ENCODE measurements at regions not wholly inside any gene's neighbourhood (a gene's known extent, or its start where the extent isn't known, plus 50 kb on each side); places are given as distances from the start of the nearest gene placed in this dataset.
"Not testable (repeated sequence)": the region's sequence is repeated elsewhere in the genome, so short reads cannot be mapped to it uniquely, and the experiment has no call there.

GRCh38 chr3:70614111-70614510 is 301.7 kb upstream of the MDFIC2 start:
- H3K4me3 ChIP-seq (ENCODE audit: control insufficient read depth in 2 of 3, extremely low read depth in 1 of 3, insufficient read depth in 2 of 3, low read depth in 1 of 3, low read length in 3 of 3), result no peak overlapping the region
- H3K9me1 ChIP-seq (ENCODE audit: control insufficient read depth, extremely low read depth, insufficient read depth, low read length), result no peaks in the 10 kb centered on the region
- no peaks in the 10 kb centered on the region for H3K36me3 ChIP-seq (ENCODE audit: control insufficient read depth in 2 of 2, extremely low read depth in 1 of 2, insufficient read depth in 2 of 2, low read length in 2 of 2)
- no peaks in the 10 kb centered on the region for H3K79me2 ChIP-seq (ENCODE audit: control insufficient read depth, insufficient read depth, low read length)
- H3K9me3 ChIP-seq (ENCODE audit: control insufficient read depth, low read depth, low read length), result no peaks in the 10 kb centered on the region
- no peak overlapping the region for H3K9ac ChIP-seq (ENCODE audit: control insufficient read depth, extremely low read depth, insufficient read depth, low read length)
- no peaks in the 10 kb centered on the region for H3K27me3 ChIP-seq (ENCODE audit: control insufficient read depth, extremely low read depth, insufficient read depth, low read length)
- H2AFZ ChIP-seq (ENCODE audit: control insufficient read depth, low read length), result no peak overlapping the region
- dilution Hi-C loops (cut with MboI; ENCODE audit: extremely low pct_ligation_motif_present, low sequenced_read_pairs), result no loop called here
- DNase-seq (ENCODE audit: low read depth, low spot score), result no peak
- no peaks in the 10 kb centered on the region for H4K20me1 ChIP-seq (ENCODE audit: control insufficient read depth, extremely low read depth, insufficient read depth, low read length)
- FAIRE-seq, result no peak
- no peak overlapping the region for H3K27ac ChIP-seq (ENCODE audit: control insufficient read depth, insufficient read depth, low read length)
- no peaks in the 10 kb centered on the region for H3K4me1 ChIP-seq (ENCODE audit: control insufficient read depth, extremely low read depth, insufficient read depth, low read length)
- TF ChIP-seq, protein P1, sequence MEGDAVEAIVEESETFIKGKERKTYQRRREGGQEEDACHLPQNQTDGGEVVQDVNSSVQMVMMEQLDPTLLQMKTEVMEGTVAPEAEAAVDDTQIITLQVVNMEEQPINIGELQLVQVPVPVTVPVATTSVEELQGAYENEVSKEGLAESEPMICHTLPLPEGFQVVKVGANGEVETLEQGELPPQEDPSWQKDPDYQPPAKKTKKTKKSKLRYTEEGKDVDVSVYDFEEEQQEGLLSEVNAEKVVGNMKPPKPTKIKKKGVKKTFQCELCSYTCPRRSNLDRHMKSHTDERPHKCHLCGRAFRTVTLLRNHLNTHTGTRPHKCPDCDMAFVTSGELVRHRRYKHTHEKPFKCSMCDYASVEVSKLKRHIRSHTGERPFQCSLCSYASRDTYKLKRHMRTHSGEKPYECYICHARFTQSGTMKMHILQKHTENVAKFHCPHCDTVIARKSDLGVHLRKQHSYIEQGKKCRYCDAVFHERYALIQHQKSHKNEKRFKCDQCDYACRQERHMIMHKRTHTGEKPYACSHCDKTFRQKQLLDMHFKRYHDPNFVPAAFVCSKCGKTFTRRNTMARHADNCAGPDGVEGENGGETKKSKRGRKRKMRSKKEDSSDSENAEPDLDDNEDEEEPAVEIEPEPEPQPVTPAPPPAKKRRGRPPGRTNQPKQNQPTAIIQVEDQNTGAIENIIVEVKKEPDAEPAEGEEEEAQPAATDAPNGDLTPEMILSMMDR (optimal IDR thresholded peaks at IDR 0.05 in 1 of 3, IDR thresholded peaks at IDR 0.05 in 1 of 3, conservative IDR thresholded peaks at IDR 0.05 in 1 of 3; ENCODE audit: extremely low read depth in 1 of 3, insufficient read depth in 2 of 3, low read length in 3 of 3), result no peak
- no peak for TF ChIP-seq EZH2 (IDR thresholded peaks at IDR 0.05; ENCODE audit: low read length)
- no peak overlapping the region for H3K4me2 ChIP-seq (ENCODE audit: control insufficient read depth, extremely low read depth, insufficient read depth, low read depth, low read length)

GRCh38 chr3:70612920-70613319 is 300.5 kb upstream of the MDFIC2 start:
- no peak for TF ChIP-seq EZH2 (IDR thresholded peaks at IDR 0.05; ENCODE audit: low read length)
- TF ChIP-seq, protein P1 (optimal IDR thresholded peaks at IDR 0.05 in 1 of 3, IDR thresholded peaks at IDR 0.05 in 1 of 3, conservative IDR thresholded peaks at IDR 0.05 in 1 of 3; ENCODE audit: extremely low read depth in 1 of 3, insufficient read depth in 2 of 3, low read length in 3 of 3), result no peak
- Histone ChIP-seq H3K79me2 (ENCODE audit: control insufficient read depth, insufficient read depth, low read length) (no peaks in the 10 kb centered on the region), H3K4me1 (ENCODE audit: control insufficient read depth, extremely low read depth, insufficient read depth, low read length) (no peaks in the 10 kb centered on the region), H3K36me3 (ENCODE audit: control insufficient read depth in 2 of 2, extremely low read depth in 1 of 2, insufficient read depth in 2 of 2, low read length in 2 of 2) (no peaks in the 10 kb centered on the region), H3K27me3 (ENCODE audit: control insufficient read depth, extremely low read depth, insufficient read depth, low read length) (no peaks in the 10 kb centered on the region), H3K9me1 (ENCODE audit: control insufficient read depth, extremely low read depth, insufficient read depth, low read length) (no peaks in the 10 kb centered on the region), H3K4me2 (ENCODE audit: control insufficient read depth, extremely low read depth, insufficient read depth, low read depth, low read length) (no peak overlapping the region), H3K27ac (ENCODE audit: control insufficient read depth, insufficient read depth, low read length) (no peak overlapping the region), H3K9ac (ENCODE audit: control insufficient read depth, extremely low read depth, insufficient read depth, low read length) (no peak overlapping the region), H3K4me3 (ENCODE audit: control insufficient read depth in 2 of 3, extremely low read depth in 1 of 3, insufficient read depth in 2 of 3, low read depth in 1 of 3, low read length in 3 of 3) (no peak overlapping the region), H3K9me3 (ENCODE audit: control insufficient read depth, low read depth, low read length) (no peaks in the 10 kb centered on the region), H4K20me1 (ENCODE audit: control insufficient read depth, extremely low read depth, insufficient read depth, low read length) (no peaks in the 10 kb centered on the region), H2AFZ (ENCODE audit: control insufficient read depth, low read length) (no peak overlapping the region)
- no peak for DNase-seq (ENCODE audit: low read depth, low spot score)
- no peak for FAIRE-seq
- dilution Hi-C loops (cut with MboI; ENCODE audit: extremely low pct_ligation_motif_present, low sequenced_read_pairs), result no loop called here

DNA sequence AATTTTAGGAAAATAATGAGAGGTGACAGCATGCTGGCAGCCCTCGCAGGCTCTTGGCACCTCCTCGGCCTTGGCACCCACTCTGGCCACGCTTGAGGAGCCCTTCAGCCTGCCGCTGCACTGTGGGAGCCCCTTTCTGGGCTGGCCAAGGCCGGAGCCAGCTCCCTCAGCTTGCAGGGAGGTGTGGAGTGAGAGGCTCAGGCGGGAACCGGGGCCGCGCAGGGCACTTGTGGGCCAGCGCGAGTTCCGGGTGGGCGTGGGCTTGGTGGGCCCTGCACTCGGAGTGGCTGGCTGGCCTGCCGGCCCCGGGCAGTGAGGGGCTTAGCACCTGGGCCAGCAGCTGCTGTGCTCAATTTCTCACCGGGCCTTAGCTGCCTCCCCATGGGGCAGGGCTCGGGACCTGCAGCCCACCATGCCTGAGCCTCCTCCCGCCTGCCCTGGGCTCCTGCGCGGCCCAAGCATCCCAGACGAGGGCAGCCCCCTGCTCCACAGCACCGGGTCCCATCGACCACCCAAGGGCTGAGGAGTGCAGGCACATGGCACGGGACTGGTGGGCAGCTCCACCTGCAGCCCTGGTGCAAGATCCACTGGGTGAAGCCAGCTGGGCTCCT is 299.3 kb upstream of the MDFIC2 start:
- H3K79me2 ChIP-seq (ENCODE audit: control insufficient read depth, insufficient read depth, low read length); H3K9ac ChIP-seq (ENCODE audit: control insufficient read depth, extremely low read depth, insufficient read depth, low read length); H3K4me1 ChIP-seq (ENCODE audit: control insufficient read depth, extremely low read depth, insufficient read depth, low read length); H3K9me3 ChIP-seq (ENCODE audit: control insufficient read depth, low read depth, low read length); FAIRE-seq; H3K27ac ChIP-seq (ENCODE audit: control insufficient read depth, insufficient read depth, low read length); H2AFZ ChIP-seq (ENCODE audit: control insufficient read depth, low read length); H3K9me1 ChIP-seq (ENCODE audit: control insufficient read depth, extremely low read depth, insufficient read depth, low read length); dilution Hi-C loops (cut with MboI; ENCODE audit: extremely low pct_ligation_motif_present, low sequenced_read_pairs); DNase-seq (ENCODE audit: low read depth, low spot score); H3K4me3 ChIP-seq (ENCODE audit: control insufficient read depth in 2 of 3, extremely low read depth in 1 of 3, insufficient read depth in 2 of 3, low read depth in 1 of 3, low read length in 3 of 3); H3K27me3 ChIP-seq (ENCODE audit: control insufficient read depth, extremely low read depth, insufficient read depth, low read length); H3K36me3 ChIP-seq (ENCODE audit: control insufficient read depth in 2 of 2, extremely low read depth in 1 of 2, insufficient read depth in 2 of 2, low read length in 2 of 2); H4K20me1 ChIP-seq (ENCODE audit: control insufficient read depth, extremely low read depth, insufficient read depth, low read length); H3K4me2 ChIP-seq (ENCODE audit: control insufficient read depth, extremely low read depth, insufficient read depth, low read depth, low read length): not testable (repeated sequence)
